GM12878 (cell line): ENCODE measurements at regions not wholly inside any gene's neighbourhood (a gene's known extent, or its start where the extent isn't known, plus 50 kb on each side); places are given as distances from the start of the nearest gene placed in this dataset.

Experiments used
- ATAC-seq: fragments of 200-7000 bp; cut with Tn5 transposase; 3 replicates; pipeline ENCODE4 v1.9.1; 2020; ENCODE audit warnings: mild to moderate bottlenecking, moderate library complexity
- BruUV-seq: library from RNA; stranded (reverse); fragments of 400-500 nt; replicated peaks from 2 replicates; lab custom pipeline; 2021; lab: Mats Ljungman, UMichigan
- CTCF ChIA-PET: fragments of 300-600 bp; sonication (Branson Sonifier 250); formaldehyde crosslinking; extraction: SDS; loops from one replicate; lab custom pipeline; 2021; ENCODE audit warnings: inconsistent platforms; lab: Yijun Ruan, JAX
- POLR2A ChIA-PET: fragments of 350-600 bp; formaldehyde crosslinking; extraction: SDS; loops from one replicate; lab custom pipeline; 2021; ENCODE audit warnings: inconsistent platforms; lab: Charles Lee
- RAD21 ChIA-PET: fragments of 300-600 bp; sonication (Branson Sonifier 250); formaldehyde crosslinking; loops from one replicate; lab custom pipeline; 2023; ENCODE audit warnings: antibody characterized with exemption; ENCODE audit not compliant: unreplicated experiment; lab: Charles Lee
- SMC1A ChIA-PET: fragments of 300-600 bp; sonication (Branson Sonifier 250); formaldehyde crosslinking; loops from one replicate; lab custom pipeline; 2023; ENCODE audit not compliant: unreplicated experiment, uncharacterized antibody; lab: Charles Lee
- DNase-seq: peaks from one replicate; pipeline ENCODE4 v3.0.0-alpha.2; 2011; ENCODE audit warnings: low read depth, low spot score
- FAIRE-seq: peaks from 3 replicates; lab custom pipeline; 2011; peaks lifted over from hg19 to GRCh38; lab: Jason Lieb, UNC
- H2AFZ ChIP-seq: 2 replicates; pipeline ENCODE4 v1.6.0; 2011; ENCODE audit warnings: low read depth, low read length, control low read depth; ENCODE audit not compliant: control insufficient read depth
- H3K27ac ChIP-seq: 2 replicates; pipeline ENCODE4 v1.5.1; 2011; ENCODE audit warnings: control low read depth; ENCODE audit not compliant: control insufficient read depth, insufficient read depth
- H3K27me3 ChIP-seq, 2 experiments: replicated peaks in 1 of 2; 2 replicates each; pipeline versions ENCODE4 v1.6.0 to v1.6.1; 2011; ENCODE audit warnings: low read length in 1 of 2; ENCODE audit not compliant: control insufficient read depth in 2 of 2, insufficient read depth in 2 of 2
- H3K36me3 ChIP-seq, 2 experiments: 2 replicates each; pipeline ENCODE4 v1.5.1; 2011; ENCODE audit warnings: low read length in 1 of 2; ENCODE audit not compliant: control insufficient read depth in 2 of 2, insufficient read depth in 2 of 2
- H3K4me1 ChIP-seq: 2 replicates; pipeline ENCODE4 v1.6.1; 2011; ENCODE audit warnings: mild to moderate bottlenecking, low read length, moderate library complexity, mixed read lengths; ENCODE audit not compliant: control insufficient read depth, insufficient read depth
- H3K4me2 ChIP-seq: 2 replicates; pipeline ENCODE4 v1.6.0; 2011; ENCODE audit warnings: control low read depth; ENCODE audit not compliant: control insufficient read depth, insufficient read depth
- H3K4me3 ChIP-seq: fragments of 200-600 bp; sonication (generic); 2 replicates; pipeline ENCODE4 v1.5.1; 2016
- H3K79me2 ChIP-seq: 2 replicates; pipeline ENCODE4 v1.6.0; 2011; ENCODE audit warnings: low read length; ENCODE audit not compliant: control insufficient read depth, insufficient read depth
- H3K9ac ChIP-seq: 2 replicates; pipeline ENCODE4 v1.8.0; 2011; ENCODE audit warnings: low read length, control low read depth, mixed read lengths; ENCODE audit not compliant: control insufficient read depth, insufficient read depth
- H3K9me3 ChIP-seq: replicated peaks from 3 replicates; pipeline ENCODE4 v1.5.1; 2011; ENCODE audit warnings: mild to moderate bottlenecking, low read length; ENCODE audit not compliant: control insufficient read depth, insufficient read depth
- H4K20me1 ChIP-seq: 2 replicates; pipeline ENCODE4 v1.6.0; 2011; ENCODE audit not compliant: control insufficient read depth, insufficient read depth
- HDGF ChIP-seq: fragments of 450-650 bp; IDR thresholded peaks from 2 replicates; pipeline ENCODE4 v1.6.1; 2016; ENCODE audit warnings: antibody characterized with exemption
- JUND ChIP-seq: IDR thresholded peaks from 2 replicates; pipeline ENCODE4 v1.6.1; 2012; ENCODE audit warnings: low read depth, mild to moderate bottlenecking, low read length, improper control_type of control experiment, moderate library complexity
- MEF2A ChIP-seq: IDR thresholded peaks from 2 replicates; pipeline ENCODE4 v1.6.1; 2011; ENCODE audit warnings: low read depth, mild to moderate bottlenecking, low read length, moderate library complexity; ENCODE audit not compliant: insufficient read depth
- MTA2 ChIP-seq: fragments of 450-650 bp; IDR thresholded peaks from 2 replicates; pipeline ENCODE4 v1.6.1; 2016; ENCODE audit warnings: low read depth, mild to moderate bottlenecking, moderate library complexity
- NR2F1 ChIP-seq: fragments of 450-650 bp; conservative IDR thresholded peaks from 2 replicates; pipeline ENCODE4 v1.6.1; 2017; ENCODE audit warnings: mild to moderate bottlenecking
- RUNX3 ChIP-seq: IDR thresholded peaks from 2 replicates; pipeline ENCODE4 v1.6.1; 2012; ENCODE audit warnings: low read length, inconsistent platforms
- TBL1XR1 ChIP-seq: IDR thresholded peaks from 2 replicates; pipeline ENCODE4 v1.6.1; 2012; ENCODE audit warnings: low read depth, low read length, improper control_type of control experiment
- ZNF274 ChIP-seq: IDR thresholded peaks from one replicate; pipeline ENCODE4 v1.8.0; 2011; ENCODE audit not compliant: insufficient read length, insufficient read depth
- ZZZ3 ChIP-seq: IDR thresholded peaks from 2 replicates; pipeline ENCODE4 v1.6.1; 2011; ENCODE audit warnings: low read depth; ENCODE audit not compliant: control insufficient read depth, insufficient read length
- WGBS: methylation state at CpG from one replicate; pipeline ENCODE4 v1.1.6; 2016; ENCODE audit warnings: low lambda C conversion rate; ENCODE audit not compliant: insufficient replicate concordance, insufficient coverage; ENCODE audit errors: missing lambda C conversion rate; 5-methylcytosine and 5-hydroxymethylcytosine counted together
- in situ Hi-C: fragments of 300-500 bp; cut with MboI; formaldehyde crosslinking; loops from 9 replicates; pipeline ENCODE4 v1.14.3; 2018; ENCODE audit warnings: mixed read lengths
- intact Hi-C: fragments of 100-400 bp; cut with micrococcal nuclease; formaldehyde crosslinking; loops from one replicate; pipeline ENCODE4 v1.14.2; 2022; ENCODE audit not compliant: unreplicated experiment
- TF ChIP-seq, protein P1 (sequence below): fragments of 450-650 bp; IDR thresholded peaks from 2 replicates; pipeline ENCODE4 v1.6.1; 2016; ENCODE audit warnings: mild to moderate bottlenecking, moderate library complexity, borderline replicate concordance
- TF ChIP-seq, protein P2 (sequence below): fragments of 450-650 bp; IDR thresholded peaks from 2 replicates; pipeline ENCODE4 v1.6.1; 2017; ENCODE audit warnings: borderline replicate concordance
- TF ChIP-seq, protein P3 (sequence below): IDR thresholded peaks from 2 replicates; pipeline ENCODE4 v1.6.1; 2011; ENCODE audit warnings: borderline replicate concordance, low read depth, mild to moderate bottlenecking, moderate library complexity, low read length; ENCODE audit not compliant: insufficient read depth, poor library complexity, severe bottlenecking
- TF ChIP-seq, protein P4 (sequence below): IDR thresholded peaks from 2 replicates; pipeline ENCODE4 v1.6.1; 2011; ENCODE audit warnings: low read depth, low read length, improper control_type of control experiment, borderline replicate concordance
- TF ChIP-seq, protein P5 (sequence below): fragments of 450-650 bp; IDR thresholded peaks from 2 replicates; pipeline ENCODE4 v1.6.1; 2014; ENCODE audit warnings: mild to moderate bottlenecking

DNA sequence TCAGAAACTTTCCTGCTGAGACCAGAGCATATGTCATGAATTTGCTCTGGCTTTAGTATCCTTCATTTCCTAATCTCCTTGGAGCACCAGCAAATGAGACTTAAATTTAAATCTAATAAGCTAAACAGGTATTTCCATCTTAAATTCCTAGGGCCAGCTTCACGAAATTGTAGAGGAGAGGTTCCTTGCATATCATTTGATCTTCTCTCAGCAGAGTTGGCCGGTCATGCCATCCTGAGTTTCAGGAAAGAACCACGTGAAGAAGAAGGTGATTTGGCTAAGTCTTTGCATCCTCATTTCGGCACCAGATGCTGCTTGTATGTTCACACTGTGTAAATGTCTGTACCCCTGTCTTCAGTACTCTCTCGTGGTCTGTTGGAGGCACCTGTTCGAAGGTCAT is 370.4 kb upstream of the NBEA start:
- Histone ChIP-seq H3K4me3 (no peak overlapping the region), H3K4me1 (no peaks in the 10 kb centered on the region), H2AFZ (no peak overlapping the region), H4K20me1 (no peaks in the 10 kb centered on the region), H3K9ac (no peak overlapping the region), H3K36me3 (no peaks in the 10 kb centered on the region), H3K9me3 (no peaks in the 10 kb centered on the region), H3K4me2 (no peak overlapping the region), H3K79me2 (no peaks in the 10 kb centered on the region), H3K27me3 (no peaks in the 10 kb centered on the region), H3K27ac (no peak overlapping the region)
- POLR2A ChIA-PET = no interaction called here
- intact Hi-C loops (no loop called here), in situ Hi-C loops (no loop called here)
- DNase-seq = no peak
- SMC1A ChIA-PET = no interaction called here
- no peak for ATAC-seq
- 7% methylated on average over 6 of the region's 6 CpGs for WGBS
- RAD21 ChIA-PET = no interaction called here
- BruUV-seq = no TSS peak
- FAIRE-seq = no peak
- CTCF ChIA-PET = no interaction called here
- TF ChIP-seq, protein P1, sequence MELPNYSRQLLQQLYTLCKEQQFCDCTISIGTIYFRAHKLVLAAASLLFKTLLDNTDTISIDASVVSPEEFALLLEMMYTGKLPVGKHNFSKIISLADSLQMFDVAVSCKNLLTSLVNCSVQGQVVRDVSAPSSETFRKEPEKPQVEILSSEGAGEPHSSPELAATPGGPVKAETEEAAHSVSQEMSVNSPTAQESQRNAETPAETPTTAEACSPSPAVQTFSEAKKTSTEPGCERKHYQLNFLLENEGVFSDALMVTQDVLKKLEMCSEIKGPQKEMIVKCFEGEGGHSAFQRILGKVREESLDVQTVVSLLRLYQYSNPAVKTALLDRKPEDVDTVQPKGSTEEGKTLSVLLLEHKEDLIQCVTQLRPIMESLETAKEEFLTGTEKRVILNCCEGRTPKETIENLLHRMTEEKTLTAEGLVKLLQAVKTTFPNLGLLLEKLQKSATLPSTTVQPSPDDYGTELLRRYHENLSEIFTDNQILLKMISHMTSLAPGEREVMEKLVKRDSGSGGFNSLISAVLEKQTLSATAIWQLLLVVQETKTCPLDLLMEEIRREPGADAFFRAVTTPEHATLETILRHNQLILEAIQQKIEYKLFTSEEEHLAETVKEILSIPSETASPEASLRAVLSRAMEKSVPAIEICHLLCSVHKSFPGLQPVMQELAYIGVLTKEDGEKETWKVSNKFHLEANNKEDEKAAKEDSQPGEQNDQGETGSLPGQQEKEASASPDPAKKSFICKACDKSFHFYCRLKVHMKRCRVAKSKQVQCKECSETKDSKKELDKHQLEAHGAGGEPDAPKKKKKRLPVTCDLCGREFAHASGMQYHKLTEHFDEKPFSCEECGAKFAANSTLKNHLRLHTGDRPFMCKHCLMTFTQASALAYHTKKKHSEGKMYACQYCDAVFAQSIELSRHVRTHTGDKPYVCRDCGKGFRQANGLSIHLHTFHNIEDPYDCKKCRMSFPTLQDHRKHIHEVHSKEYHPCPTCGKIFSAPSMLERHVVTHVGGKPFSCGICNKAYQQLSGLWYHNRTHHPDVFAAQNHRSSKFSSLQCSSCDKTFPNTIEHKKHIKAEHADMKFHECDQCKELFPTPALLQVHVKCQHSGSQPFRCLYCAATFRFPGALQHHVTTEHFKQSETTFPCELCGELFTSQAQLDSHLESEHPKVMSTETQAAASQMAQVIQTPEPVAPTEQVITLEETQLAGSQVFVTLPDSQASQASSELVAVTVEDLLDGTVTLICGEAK = no peak
- no peak for TF ChIP-seq TBL1XR1
- TF ChIP-seq MEF2A = no peak
- no peak for TF ChIP-seq MTA2
- TF ChIP-seq, protein P2, sequence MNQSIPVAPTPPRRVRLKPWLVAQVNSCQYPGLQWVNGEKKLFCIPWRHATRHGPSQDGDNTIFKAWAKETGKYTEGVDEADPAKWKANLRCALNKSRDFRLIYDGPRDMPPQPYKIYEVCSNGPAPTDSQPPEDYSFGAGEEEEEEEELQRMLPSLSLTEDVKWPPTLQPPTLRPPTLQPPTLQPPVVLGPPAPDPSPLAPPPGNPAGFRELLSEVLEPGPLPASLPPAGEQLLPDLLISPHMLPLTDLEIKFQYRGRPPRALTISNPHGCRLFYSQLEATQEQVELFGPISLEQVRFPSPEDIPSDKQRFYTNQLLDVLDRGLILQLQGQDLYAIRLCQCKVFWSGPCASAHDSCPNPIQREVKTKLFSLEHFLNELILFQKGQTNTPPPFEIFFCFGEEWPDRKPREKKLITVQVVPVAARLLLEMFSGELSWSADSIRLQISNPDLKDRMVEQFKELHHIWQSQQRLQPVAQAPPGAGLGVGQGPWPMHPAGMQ = no peak
- TF ChIP-seq, protein P3, sequence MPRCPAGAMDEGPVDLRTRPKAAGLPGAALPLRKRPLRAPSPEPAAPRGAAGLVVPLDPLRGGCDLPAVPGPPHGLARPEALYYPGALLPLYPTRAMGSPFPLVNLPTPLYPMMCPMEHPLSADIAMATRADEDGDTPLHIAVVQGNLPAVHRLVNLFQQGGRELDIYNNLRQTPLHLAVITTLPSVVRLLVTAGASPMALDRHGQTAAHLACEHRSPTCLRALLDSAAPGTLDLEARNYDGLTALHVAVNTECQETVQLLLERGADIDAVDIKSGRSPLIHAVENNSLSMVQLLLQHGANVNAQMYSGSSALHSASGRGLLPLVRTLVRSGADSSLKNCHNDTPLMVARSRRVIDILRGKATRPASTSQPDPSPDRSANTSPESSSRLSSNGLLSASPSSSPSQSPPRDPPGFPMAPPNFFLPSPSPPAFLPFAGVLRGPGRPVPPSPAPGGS = no peak
- TF ChIP-seq HDGF = no peak
- TF ChIP-seq, protein P4, sequence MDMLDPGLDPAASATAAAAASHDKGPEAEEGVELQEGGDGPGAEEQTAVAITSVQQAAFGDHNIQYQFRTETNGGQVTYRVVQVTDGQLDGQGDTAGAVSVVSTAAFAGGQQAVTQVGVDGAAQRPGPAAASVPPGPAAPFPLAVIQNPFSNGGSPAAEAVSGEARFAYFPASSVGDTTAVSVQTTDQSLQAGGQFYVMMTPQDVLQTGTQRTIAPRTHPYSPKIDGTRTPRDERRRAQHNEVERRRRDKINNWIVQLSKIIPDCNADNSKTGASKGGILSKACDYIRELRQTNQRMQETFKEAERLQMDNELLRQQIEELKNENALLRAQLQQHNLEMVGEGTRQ = no peak
- no peak for TF ChIP-seq JUND
- no peak for TF ChIP-seq NR2F1
- TF ChIP-seq ZNF274 = no peak
- no peak for TF ChIP-seq RUNX3
- no peak for TF ChIP-seq ZZZ3
- TF ChIP-seq, protein P5, sequence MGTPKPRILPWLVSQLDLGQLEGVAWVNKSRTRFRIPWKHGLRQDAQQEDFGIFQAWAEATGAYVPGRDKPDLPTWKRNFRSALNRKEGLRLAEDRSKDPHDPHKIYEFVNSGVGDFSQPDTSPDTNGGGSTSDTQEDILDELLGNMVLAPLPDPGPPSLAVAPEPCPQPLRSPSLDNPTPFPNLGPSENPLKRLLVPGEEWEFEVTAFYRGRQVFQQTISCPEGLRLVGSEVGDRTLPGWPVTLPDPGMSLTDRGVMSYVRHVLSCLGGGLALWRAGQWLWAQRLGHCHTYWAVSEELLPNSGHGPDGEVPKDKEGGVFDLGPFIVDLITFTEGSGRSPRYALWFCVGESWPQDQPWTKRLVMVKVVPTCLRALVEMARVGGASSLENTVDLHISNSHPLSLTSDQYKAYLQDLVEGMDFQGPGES = no peak
